A204.1 (cell line): ENCODE measurements at regions not wholly inside any gene's neighbourhood (a gene's known extent, or its start where the extent isn't known, plus 50 kb on each side); places are given as distances from the start of the nearest gene placed in this dataset.
"Not testable (repeated sequence)": the region's sequence is repeated elsewhere in the genome, so short reads cannot be mapped to it uniquely, and the experiment has no call there.

ENCODE experiments used
- FAIRE-seq: peaks from 2 replicates; lab custom pipeline; 2012; peaks lifted over from hg19 to GRCh38; lab: Jason Lieb, UNC

DNA sequence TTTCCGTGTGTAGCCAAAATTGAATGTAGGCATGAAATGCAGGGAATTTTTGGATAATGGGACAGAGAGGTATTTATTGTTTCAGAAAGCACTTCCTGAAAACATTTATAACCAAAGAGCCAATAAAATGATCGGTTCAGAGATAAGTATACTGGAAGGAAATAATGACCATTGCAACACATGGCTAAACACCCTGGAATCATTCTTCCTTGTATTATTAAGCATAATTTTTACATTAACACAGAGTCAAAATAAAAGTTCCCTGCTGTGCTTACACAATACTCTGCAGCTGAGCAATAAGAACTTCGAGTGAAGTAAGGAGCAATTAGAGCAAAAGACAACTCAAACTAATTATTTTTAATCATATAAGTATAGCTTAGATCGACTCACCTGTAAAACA lies 648.3 kb downstream of the TNS3 start:
- no peak for FAIRE-seq

DNA sequence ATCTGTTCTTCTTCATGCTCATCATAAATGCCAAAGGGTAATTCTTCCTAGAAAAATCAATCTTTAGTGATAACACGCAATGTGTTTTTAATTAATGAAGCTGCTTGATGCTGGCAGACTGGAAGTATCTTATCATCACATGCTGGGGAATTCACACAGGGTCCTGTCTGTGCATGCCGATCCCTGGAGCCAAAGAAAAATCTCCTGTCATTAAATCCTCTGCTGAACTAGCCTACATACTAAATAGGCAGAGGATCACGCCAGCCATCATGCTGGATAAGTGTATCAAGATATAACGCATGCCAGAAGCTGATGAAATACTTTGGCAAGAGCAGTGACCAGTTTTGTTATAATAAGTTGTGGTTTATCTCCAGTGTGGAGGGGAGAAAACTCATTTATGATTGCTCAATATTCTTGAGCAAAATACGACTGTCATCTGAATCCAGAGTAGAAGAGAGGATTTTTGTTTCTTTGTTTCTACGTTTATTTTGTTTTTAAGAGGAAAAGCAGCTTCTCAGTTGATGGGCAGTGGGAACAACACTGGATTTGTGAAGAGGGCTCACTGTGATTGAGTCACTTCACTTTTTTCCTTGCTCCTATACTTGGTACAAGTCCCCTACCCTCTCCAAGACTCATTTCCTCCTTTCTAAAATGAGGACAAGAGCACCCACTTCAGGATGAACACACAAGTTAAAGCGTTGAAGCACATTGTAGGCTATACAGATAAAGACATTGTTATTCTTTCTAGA lies 649.1 kb downstream of the TNS3 start:
- FAIRE-seq, result no peak

DNA sequence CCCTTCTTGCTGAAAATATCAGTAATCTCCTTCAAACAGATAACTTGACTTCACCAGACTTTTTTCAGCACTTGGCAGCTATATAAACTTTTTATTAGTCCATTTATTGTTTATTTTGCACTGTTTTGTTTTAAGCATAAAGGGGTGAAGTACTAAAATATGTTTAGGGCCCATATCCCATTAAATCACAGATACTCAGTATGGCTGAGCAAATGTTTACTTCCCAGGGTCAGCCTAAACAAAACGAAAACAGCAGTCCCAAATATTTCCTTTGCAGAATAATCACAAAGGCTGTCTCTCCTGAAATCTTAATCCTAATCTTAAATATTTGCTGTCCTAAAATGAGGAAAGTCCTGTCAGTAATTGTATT lies 649.6 kb downstream of the TNS3 start:
- FAIRE-seq, result no peak

DNA sequence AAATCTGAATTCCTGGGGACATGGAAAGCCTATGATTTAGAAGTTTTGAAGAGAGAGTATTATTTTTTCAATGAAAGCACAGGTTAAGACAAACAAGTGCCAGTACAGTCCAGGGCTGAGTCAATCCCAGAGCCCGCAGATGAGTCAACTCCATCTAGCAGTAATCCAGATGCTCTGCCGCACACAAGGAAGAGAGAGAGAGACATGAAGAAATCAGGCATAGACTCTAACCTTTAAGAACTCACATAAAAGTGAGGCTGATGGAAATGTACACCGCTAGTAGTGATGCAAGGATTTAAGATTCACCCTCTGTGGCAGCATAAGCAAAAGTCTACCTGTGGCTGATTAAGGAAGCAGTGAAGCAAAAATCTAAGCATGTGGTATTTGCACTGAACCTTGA lies 651.5 kb downstream of the TNS3 start:
- no peak for FAIRE-seq

DNA sequence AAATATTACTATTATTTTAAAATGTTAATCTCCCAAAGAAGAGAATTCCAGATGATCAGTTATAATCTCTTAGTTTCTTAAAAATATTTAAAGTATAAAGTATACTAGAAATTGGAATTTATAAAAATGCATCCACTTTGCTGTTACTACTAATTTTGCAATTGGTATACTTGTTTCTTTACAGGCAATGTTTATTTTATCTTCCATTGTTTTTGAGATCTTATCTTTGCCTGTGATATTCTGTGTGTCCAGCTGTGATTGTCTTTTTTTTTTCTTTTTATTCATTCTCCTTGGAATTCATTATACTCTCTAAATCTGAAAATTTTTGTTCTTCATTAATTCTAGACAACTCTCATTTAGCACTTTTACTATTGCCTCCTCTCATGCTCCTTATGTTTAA lies 652.6 kb downstream of the TNS3 start:
- peak; percentile 3 for FAIRE-seq

DNA sequence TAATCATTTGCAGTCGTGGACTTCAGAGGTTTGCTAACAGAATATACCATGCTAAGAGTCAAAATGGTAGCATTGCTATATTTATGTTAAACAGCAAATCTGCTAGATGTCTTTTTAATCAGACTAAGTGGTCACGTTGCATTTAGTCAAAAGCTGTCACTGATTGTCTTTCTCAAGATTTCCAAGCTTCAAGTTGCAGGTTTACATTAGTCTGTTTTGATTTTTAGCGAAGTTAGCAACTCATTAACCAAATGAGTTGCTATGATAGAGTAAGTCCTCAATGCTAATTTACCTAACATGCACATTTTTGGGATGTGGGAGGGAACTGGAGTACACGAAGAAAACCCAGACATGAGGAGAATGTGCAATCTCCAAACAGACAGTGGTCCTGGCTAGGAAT lies 653.2 kb downstream of the TNS3 start:
- no peak for FAIRE-seq

DNA sequence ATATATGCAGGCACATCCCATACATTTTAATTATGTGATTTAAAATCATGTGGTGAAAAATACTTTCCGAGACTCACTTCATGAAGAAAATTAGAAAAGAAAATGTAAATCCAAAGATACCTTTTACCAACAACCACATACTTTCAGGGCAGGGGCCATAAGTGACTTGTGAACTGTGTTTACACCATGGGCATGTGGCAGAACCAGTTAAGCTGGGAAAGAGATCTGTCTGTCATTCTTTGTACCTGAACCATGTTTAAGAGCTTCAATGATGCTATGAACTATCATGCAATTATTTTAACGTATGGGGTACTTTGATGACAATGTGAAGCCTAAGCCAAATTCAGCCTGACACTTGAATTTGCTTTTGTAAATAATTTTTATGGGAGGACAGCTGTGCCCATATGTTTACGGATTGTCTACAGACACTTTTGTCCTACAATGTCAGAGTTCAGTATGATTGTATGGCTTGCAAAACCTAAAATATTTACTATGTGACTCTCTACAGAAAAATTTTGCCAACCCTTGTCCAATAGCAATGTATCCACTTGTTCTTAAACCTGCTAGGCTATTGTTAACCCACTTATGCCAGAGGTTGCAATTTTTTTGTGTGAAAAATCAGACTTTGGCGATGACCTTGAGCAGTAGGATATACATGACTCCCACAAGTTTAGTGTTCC lies 654.6 kb downstream of the TNS3 start:
- FAIRE-seq, result no peak

DNA sequence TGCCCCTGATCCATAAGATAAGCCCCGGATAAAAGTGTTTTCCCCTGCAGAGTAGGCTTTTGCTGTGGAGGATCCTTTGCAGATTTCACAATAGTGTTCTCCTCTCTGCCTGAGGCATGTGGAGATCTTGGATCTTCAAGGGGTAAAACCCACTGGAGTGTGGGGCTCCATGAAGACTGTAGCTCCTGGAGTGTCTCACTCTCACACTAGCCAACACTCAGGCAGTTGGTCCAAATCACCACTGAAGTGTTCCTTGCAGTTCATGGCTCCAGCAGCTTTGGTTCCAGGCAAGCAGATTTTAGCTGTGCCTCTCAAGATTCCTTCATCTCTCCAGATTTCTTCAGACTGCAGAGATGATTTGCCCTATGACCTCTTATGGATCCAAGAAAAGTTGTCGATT lies 665.3 kb downstream of the TNS3 start:
- FAIRE-seq, result no peak

DNA sequence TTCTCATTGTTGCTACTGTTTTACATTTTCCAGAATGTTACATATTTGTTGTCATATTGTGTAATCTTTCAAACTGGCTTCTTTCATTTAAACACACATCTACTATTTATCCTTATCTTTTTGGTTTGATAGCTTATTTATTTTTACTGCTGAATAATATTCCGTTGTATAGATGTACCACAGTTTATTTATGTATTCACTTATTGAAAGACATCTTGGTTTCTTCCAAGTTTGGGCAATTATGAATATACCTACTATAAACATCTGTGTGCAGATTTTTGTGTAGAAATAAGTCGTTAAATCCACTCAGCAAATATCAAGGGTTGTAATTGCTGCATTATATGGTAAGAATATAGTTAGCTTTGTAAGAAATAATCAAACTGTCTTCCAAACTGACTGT lies 669.2 kb downstream of the TNS3 start:
- FAIRE-seq, result no peak

DNA sequence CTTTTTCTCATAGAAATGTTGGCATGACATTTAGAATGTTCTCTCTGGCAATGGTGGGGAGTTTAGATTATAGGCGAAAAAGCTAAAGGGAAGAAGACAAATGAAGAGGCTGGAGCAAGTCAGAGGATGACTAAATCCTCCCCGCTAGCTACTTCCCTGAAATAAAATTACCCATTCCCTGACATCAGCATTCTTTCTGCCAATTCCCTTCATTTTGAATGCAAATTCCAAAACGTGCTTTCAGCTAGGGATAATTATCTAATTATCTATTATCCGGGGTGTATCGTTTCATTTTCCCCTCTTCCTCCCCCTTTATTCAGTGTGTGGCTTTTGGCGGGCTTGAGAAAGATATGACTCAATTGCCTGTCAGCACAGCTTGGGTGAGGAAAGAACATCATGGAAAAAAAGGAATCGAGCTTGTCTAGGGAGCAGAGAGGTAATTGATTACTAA lies 672.3 kb downstream of the TNS3 start:
- no peak for FAIRE-seq

DNA sequence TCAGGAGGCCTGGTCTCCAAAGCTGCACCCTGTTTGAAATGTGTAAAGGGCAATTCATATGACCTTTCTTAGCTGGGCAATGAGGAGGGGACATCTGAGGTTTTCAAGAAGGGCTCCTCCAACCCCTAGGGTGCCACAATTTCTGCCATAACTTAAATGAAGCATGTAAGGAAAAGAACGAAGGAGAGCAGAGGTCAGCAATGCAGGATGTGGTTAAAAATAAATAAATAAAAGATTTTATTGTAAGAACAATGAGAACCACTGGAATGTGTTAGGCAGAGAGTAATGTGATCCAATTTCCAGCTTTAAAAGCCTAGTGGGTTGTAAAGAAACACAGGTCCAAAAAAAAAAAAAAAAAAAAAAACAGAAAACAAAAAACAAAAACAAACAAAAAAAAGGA lies 673.1 kb downstream of the TNS3 start:
- FAIRE-seq, result no peak

DNA sequence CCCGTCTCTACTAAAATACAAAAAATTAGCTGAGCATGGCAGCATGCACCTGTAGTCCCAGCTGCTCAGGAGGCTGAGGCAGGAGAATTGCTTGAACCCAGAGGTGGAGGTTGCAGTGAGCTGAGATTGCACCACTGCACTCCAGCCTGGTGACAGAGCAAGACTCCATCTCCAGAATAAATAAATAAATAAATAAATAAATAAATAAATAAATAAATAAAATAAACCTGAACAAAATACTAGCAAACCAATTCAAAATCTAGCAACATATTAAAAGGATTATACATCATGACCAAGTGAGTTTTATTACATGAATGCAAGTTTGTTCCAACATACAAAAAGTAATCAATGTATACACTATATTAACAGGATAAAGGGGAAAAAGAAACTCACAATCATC lies 677.4 kb downstream of the TNS3 start:
- not testable (repeated sequence) for FAIRE-seq

DNA sequence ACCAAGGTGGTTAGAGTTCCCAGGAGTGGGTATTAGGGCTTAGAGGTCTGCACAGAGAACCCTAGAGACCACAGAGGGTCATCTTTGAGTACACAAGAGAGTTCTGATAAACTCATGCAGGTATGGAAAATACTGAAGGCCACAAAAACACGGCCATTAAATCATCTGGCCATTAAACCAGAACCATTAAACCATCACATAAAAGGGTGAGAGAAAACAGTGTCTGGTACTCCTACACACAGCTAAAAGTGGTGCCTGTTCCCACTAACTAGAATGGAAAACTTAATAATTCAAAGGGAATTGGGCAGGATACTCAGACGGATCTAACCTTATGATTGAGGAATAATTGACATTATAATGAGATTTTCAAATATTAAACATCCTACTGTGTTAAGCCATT lies 679.4 kb downstream of the TNS3 start:
- no peak for FAIRE-seq

DNA sequence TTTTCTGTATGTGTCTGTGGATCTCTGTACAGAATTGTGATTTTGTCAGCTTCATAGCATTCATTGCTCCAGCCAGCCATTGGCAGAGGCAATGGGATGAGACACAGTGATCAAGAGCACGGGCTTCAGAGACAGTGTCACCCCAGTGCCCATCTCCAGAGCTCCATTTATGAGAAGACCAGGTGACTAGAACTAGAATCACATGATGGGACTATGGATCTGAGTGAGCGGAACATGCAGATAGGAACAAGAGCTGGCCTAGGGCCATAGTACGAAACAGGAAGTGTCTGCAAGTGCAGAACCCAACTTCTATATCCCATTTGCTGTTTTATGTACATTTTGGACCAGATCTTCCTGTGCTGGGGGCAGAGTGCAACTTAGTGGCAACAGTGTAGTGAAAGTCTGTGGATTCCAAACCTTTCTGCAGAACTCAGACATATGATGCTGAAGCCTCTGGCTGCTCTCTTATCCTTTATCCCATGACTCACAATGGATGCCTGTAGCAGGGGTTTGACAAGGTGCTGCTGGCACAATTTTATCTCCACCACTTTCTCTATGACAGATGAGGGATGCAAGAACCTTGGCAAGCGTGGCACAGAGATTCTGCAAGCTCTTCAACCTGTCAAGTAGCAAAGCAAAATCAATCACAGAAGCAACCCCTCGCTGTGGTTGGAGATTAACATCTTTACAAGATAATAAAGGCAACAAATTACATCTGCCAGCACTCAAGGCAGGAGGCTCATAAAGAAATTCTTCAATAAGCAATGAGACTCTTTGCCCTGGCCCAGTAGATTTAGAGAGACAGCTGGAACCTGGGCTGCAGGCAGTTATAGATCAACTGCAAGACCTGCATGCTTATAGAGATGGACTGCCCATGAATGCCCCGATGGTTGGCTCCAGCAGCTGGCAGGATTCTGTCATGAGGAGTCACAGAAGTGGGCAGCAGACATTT lies 681.3 kb downstream of the TNS3 start:
- FAIRE-seq, result no peak

DNA sequence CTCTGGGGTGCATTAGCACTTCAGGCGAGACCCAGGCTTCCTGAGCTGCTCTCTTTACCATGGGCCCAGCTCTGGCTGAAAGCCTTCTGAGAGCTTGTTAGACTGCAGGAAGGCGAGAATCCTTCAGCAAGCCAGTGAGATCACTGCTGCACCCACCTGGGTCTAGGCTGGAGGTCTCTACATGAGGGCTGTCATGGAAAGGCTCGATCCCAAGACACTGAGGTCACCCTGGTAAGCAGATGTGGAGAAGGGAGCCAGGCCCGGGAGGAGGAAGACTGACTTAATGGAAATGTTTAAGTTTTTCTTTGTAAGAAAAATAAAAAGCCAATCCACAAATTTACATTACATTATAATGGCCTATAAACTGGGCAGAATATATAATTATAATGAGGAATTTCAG lies 684.5 kb downstream of the TNS3 start:
- no peak for FAIRE-seq

DNA sequence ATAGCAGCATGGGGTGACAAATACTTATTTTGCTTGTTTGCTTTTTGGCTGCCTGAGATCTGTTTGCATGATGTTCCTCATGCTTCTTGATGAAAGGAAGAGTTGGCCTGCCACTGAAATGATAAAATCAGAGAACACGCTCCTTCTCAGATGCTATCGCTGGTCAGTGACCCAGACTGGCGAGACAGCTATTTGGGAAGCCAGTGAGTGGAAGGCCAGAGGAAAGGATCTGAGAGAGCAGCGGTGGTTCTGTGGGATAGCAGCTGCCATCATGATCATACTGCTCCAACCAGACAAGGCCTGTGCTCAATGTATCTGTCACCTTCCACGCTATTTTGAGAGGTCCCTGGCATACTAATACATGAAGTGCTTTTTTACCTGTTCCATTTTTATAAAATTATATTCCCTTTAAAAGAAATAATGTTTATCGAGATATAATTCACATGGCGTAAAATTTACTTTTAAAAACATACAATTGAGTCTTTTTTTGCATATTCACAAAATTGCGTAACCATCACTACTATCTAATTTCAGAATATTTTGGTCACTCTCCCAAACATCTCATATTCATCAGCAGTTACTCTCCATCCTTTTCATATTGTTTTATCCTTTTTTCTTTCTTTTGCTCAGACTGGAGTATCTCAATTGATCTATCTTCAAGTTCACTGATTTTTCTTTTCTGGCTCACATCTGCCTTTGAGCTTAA lies 695.1 kb downstream of the TNS3 start:
- no peak for FAIRE-seq

DNA sequence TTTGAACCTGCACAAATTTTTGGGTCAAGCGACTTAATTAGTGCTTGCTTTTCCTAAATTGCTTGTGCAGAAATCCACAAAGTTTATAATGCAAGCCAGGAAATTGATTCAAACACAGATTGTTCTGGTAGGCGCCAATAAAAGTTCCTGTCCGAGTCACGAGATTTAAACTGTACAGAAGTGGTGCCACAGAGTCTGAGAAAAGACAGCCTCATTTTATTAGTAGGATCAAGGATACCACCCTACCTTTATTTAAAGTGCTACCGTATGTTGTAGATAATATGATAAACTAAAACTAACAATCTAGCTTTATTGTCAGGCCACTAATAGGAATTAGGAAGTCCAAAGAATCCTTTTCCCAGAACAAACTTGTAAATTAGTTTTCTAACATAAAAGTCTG lies 696.7 kb downstream of the TNS3 start:
- FAIRE-seq, result no peak

DNA sequence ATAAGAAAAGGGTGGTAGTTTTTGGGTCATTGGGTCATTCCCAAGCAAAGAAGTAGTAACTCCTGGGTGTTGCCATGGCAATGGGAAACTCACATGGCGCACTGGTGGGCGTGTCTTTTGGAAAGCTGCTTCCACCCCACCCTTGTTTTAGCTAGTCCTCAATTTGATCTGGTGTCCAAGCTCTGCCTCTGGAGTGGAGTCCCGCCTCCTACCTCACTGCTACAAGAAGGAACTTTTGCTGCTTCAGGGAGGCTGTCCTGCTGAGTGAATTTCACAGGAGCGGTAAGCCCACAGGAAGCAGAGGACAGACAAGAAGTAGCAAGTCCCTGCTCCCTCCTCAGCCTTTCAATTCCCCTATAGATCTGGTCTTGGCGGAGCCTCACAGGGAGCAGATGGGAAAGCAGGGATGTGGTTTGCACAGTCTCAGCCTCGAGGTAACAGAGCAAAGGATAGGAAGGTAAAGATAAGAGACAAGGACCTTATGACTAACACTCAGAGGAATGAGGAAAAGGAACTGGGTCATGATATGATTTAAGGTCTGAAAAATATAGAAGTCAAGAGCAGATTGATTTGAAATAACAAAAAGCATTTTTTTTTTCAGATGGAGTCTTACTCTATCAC lies 700.3 kb downstream of the TNS3 start:
- FAIRE-seq, result no peak

DNA sequence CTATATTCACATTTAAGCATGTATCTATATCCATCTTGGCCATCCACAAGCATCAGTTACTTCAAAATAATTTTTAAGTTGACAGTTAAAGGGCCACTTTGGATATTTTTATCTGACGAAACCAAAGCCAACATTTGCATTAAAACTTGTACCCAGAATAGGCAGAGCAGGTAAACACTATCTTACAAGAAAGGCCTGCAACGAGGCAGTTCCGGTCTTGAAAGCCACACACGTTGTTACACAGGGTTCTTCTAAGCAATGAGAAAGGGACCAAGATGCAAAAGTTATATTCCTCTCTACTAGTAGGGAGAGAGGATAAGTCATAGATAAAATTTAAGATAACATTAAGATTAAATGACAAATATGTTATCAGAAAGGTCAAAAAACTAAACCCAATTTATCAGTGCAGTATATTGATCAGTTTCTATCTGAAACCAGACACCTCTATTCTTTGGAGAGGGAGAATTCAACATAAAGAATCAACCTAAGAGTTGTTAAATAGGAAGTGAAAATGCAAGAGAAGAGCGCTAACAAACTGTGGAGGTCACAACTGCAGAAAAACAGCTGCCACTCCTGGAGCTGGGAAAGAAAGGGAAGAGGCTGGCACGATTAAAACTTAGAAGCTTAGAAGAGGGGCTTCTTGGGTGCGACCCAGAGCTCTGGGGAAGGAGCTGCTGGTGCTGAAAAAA lies 701.3 kb downstream of the TNS3 start:
- no peak for FAIRE-seq

DNA sequence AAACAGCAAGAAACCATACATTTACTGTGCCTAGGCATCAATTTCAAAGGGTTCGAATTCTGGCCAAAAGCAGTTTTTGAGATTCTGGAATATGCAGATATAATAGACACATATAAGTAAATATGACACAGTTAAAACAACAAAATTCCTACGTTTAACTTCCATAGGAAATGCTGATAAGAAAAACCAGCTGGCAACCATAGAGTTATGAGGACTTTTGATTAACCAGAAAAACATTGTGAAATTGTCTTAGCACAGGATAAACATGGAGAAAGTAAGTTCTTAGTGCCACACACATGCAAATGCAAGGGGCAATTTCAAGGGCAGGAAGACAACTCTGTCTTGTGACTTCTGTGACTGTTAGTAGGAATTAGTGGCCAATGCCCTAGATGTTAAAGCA lies 702.1 kb downstream of the TNS3 start:
- FAIRE-seq, result no peak

DNA sequence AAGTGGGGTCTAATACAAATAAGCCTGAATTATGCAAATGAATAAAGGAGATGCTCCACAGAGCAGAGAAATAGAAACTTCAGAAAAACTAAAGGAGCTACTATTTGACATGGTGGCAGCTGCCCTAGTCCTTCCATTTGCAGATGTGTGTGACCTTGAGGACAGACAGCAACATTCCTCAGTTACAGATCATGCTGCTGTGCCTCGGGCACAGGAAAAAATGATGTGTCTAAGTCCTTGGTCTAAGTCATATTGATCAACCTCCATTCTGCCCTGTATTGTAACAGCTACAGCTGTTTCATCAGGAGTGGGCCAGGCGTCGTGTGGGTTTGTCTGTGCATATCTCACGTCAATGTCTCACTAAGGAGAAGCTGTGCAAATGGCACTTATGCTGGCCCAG lies 710.4 kb downstream of the TNS3 start:
- no peak for FAIRE-seq
